NOMO-1 (cell line): ENCODE measurements at regions not wholly inside any gene's neighbourhood (a gene's known extent, or its start where the extent isn't known, plus 50 kb on each side); places are given as distances from the start of the nearest gene placed in this dataset.

Source experiments
- DNase-seq, 2 experiments: peaks; one replicate each; lab custom pipeline; 2025; ENCODE audit not compliant: unreplicated experiment in 2 of 2; lab: John Stamatoyannopoulos, UW

- peak; percentile 49 to 77 for DNase-seq
Observed at GRCh38 chr15:38671675-38672254, 107.2 kb upstream of the RASGRP1 start.

- DNase-seq, result no peak
Observed at GRCh38 chr15:38672273-38672672, 107.7 kb upstream of the RASGRP1 start.

GRCh38 chr15:38672814-38673670, 108.4 kb upstream of the RASGRP1 start:
- no peak for DNase-seq

- DNase-seq, result no peak
Observed at GRCh38 chr15:38674448-38674847, 109.8 kb upstream of the RASGRP1 start.

GRCh38 chr15:38678281-38678680, 113.7 kb upstream of the RASGRP1 start:
- no peak for DNase-seq

- DNase-seq, result peak; percentile 16 to 44
Observed at GRCh38 chr15:38680775-38681174, 116.2 kb upstream of the RASGRP1 start.

GRCh38 chr15:38682363-38682762, 117.7 kb upstream of the RASGRP1 start:
- no peak for DNase-seq

GRCh38 chr15:38682861-38683260, 118.2 kb upstream of the RASGRP1 start:
- DNase-seq, result no peak

GRCh38 chr15:38683382-38684242, 119.0 kb upstream of the RASGRP1 start:
- DNase-seq, result peak; percentile 36 to 57

- no peak for DNase-seq
Observed at GRCh38 chr15:38684440-38685010, 119.9 kb upstream of the RASGRP1 start.

- DNase-seq, result no peak
Observed at GRCh38 chr15:38685686-38686339, 121.2 kb upstream of the RASGRP1 start.

GRCh38 chr15:38687340-38687739, 122.7 kb upstream of the RASGRP1 start:
- DNase-seq, result no peak

GRCh38 chr15:38687775-38688495, 123.3 kb upstream of the RASGRP1 start:
- DNase-seq, result no peak

- DNase-seq, result no peak
Observed at GRCh38 chr15:38688761-38689160, 124.1 kb upstream of the RASGRP1 start.

GRCh38 chr15:38689522-38689921, 124.9 kb upstream of the RASGRP1 start:
- no peak for DNase-seq

- no peak for DNase-seq
Observed at GRCh38 chr15:38690216-38690615, 125.6 kb upstream of the RASGRP1 start.

GRCh38 chr15:38690719-38691332, 126.2 kb upstream of the RASGRP1 start:
- peak; percentile 31 to 64 for DNase-seq

- no peak for DNase-seq
Observed at GRCh38 chr15:38691377-38691776, 126.8 kb upstream of the RASGRP1 start.
